Keratinocyte (primary cell): ENCODE measurements at regions not wholly inside any gene's neighbourhood (a gene's known extent, or its start where the extent isn't known, plus 50 kb on each side); places are given as distances from the start of the nearest gene placed in this dataset.

Experiments used
- DNase-seq: peaks from one replicate; pipeline ENCODE4 v3.0.0-alpha.2; 2011; ENCODE audit warnings: low read depth, missing footprints, low spot score
- FAIRE-seq: peaks from 2 replicates; lab custom pipeline; 2011; peaks lifted over from hg19 to GRCh38; lab: Jason Lieb, UNC
- H2AFZ ChIP-seq: 2 replicates; pipeline ENCODE4 v1.6.0; 2012; ENCODE audit warnings: low read length, control low read depth, inconsistent platforms; ENCODE audit not compliant: control insufficient read depth
- H3K27ac ChIP-seq: 2 replicates; pipeline ENCODE4 v1.5.1; 2011; ENCODE audit warnings: low read length; ENCODE audit not compliant: control insufficient read depth, insufficient read depth
- H3K27me3 ChIP-seq: 3 replicates; pipeline ENCODE4 v1.6.0; 2011; ENCODE audit warnings: low read length; ENCODE audit not compliant: control insufficient read depth, insufficient read depth; ENCODE audit errors: extremely low read depth
- H3K36me3 ChIP-seq, 2 experiments: 2 replicates in 1 of 2; 3 replicates in 1 of 2; pipeline ENCODE4 v1.5.1; 2011; ENCODE audit warnings: low read length in 2 of 2, mild to moderate bottlenecking in 1 of 2; ENCODE audit not compliant: control insufficient read depth in 2 of 2, insufficient read depth in 2 of 2; ENCODE audit errors: extremely low read depth in 1 of 2
- H3K4me1 ChIP-seq: 3 replicates; pipeline ENCODE4 v1.5.1; 2011; ENCODE audit warnings: low read length; ENCODE audit not compliant: control insufficient read depth, insufficient read depth; ENCODE audit errors: extremely low read depth
- H3K4me2 ChIP-seq: 3 replicates; pipeline ENCODE4 v1.6.0; 2011; ENCODE audit warnings: low read depth, low read length; ENCODE audit not compliant: control insufficient read depth, insufficient read depth; ENCODE audit errors: extremely low read depth
- H3K4me3 ChIP-seq, 3 experiments: fragments of 200-600 bp in 1 of 3; sonication (generic) in 1 of 3; 2 replicates in 2 of 3; 3 replicates in 1 of 3; pipeline ENCODE4 v1.5.1; 2011 to 2016; ENCODE audit warnings: low read length in 3 of 3, mild to moderate bottlenecking in 3 of 3, control low read depth in 2 of 3, inconsistent platforms in 1 of 3, low read depth in 1 of 3, mixed read lengths in 1 of 3, mixed run types in 1 of 3, moderate library complexity in 1 of 3; ENCODE audit not compliant: control insufficient read depth in 2 of 3, insufficient read depth in 2 of 3; ENCODE audit errors: extremely low read depth in 1 of 3
- H3K79me2 ChIP-seq: 2 replicates; pipeline ENCODE4 v1.6.0; 2012; ENCODE audit warnings: low read length; ENCODE audit not compliant: control insufficient read depth, insufficient read depth
- H3K9ac ChIP-seq: 3 replicates; pipeline ENCODE4 v1.6.0; 2011; ENCODE audit warnings: low read length; ENCODE audit not compliant: control insufficient read depth, insufficient read depth; ENCODE audit errors: extremely low read depth
- H3K9me1 ChIP-seq: 3 replicates; pipeline ENCODE4 v1.6.0; 2011; ENCODE audit warnings: low read length; ENCODE audit not compliant: control insufficient read depth, insufficient read depth; ENCODE audit errors: extremely low read depth
- H3K9me3 ChIP-seq: 2 replicates; pipeline ENCODE4 v1.5.1; 2012; ENCODE audit warnings: low read depth, low read length; ENCODE audit not compliant: control insufficient read depth
- H4K20me1 ChIP-seq: 3 replicates; pipeline ENCODE4 v1.6.0; 2011; ENCODE audit warnings: low read length; ENCODE audit not compliant: control insufficient read depth, insufficient read depth; ENCODE audit errors: extremely low read depth
- EZH2 ChIP-seq: IDR thresholded peaks from one replicate; pipeline ENCODE4 v1.6.1; 2012; ENCODE audit warnings: inconsistent platforms, mild to moderate bottlenecking, low read length, moderate library complexity
- dilution Hi-C: fragments of 300-500 bp; cut with MboI; formaldehyde crosslinking; loops from one replicate; pipeline ENCODE4 v1.7.0; 2020; ENCODE audit warnings: low sequenced_read_pairs; ENCODE audit not compliant: extremely low pct_ligation_motif_present
- TF ChIP-seq, protein P1 (sequence below), 3 experiments: IDR thresholded peaks in 1 of 3; conservative IDR thresholded peaks in 1 of 3; optimal IDR thresholded peaks in 1 of 3; 2 replicates in 2 of 3; 3 replicates in 1 of 3; pipeline versions ENCODE3 to v1.5.1; 2011; ENCODE audit warnings: low read length in 3 of 3, mild to moderate bottlenecking in 3 of 3, moderate library complexity in 2 of 3, control low read depth in 1 of 3, inconsistent platforms in 1 of 3; ENCODE audit not compliant: insufficient read depth in 2 of 3; ENCODE audit errors: extremely low read depth in 1 of 3

DNA sequence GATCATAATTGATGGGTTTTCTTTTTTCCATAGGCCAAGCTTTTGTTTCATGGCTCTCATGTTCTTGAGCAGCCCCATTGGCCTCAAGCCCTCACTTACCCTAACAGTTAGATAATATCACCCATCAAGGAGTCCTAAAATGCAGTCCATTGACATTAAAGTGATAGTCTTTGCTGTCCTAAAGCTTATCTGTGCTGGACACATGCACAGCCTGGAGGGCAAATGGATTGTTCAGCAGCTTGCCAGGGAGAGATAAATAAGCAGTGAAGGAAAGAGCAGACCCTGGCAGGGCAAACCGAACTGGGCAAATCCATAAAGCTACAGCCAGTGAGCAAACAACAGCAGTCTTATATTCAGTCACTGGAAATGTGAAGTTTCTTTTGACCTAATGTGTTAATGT lies 199.6 kb upstream of the MID1 start:
- dilution Hi-C loops, result no loop called here
- H3K27me3 ChIP-seq, result no peaks in the 10 kb centered on the region
- no peaks in the 10 kb centered on the region for H3K4me1 ChIP-seq
- no peak overlapping the region for H2AFZ ChIP-seq
- H3K9me1 ChIP-seq, result no peaks in the 10 kb centered on the region
- H3K36me3 ChIP-seq, result no peaks in the 10 kb centered on the region
- no peak for DNase-seq
- H3K9me3 ChIP-seq, result no peaks in the 10 kb centered on the region
- no peak overlapping the region for H3K27ac ChIP-seq
- no peaks in the 10 kb centered on the region for H4K20me1 ChIP-seq
- H3K79me2 ChIP-seq, result no peaks in the 10 kb centered on the region
- no peak overlapping the region for H3K9ac ChIP-seq
- FAIRE-seq, result no peak
- H3K4me3 ChIP-seq, result no peak overlapping the region
- TF ChIP-seq, protein P1, sequence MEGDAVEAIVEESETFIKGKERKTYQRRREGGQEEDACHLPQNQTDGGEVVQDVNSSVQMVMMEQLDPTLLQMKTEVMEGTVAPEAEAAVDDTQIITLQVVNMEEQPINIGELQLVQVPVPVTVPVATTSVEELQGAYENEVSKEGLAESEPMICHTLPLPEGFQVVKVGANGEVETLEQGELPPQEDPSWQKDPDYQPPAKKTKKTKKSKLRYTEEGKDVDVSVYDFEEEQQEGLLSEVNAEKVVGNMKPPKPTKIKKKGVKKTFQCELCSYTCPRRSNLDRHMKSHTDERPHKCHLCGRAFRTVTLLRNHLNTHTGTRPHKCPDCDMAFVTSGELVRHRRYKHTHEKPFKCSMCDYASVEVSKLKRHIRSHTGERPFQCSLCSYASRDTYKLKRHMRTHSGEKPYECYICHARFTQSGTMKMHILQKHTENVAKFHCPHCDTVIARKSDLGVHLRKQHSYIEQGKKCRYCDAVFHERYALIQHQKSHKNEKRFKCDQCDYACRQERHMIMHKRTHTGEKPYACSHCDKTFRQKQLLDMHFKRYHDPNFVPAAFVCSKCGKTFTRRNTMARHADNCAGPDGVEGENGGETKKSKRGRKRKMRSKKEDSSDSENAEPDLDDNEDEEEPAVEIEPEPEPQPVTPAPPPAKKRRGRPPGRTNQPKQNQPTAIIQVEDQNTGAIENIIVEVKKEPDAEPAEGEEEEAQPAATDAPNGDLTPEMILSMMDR (optimal IDR thresholded peaks at IDR 0.05 in 1 of 3, IDR thresholded peaks at IDR 0.05 in 1 of 3, conservative IDR thresholded peaks at IDR 0.05 in 1 of 3; ENCODE audit: extremely low read depth in 1 of 3, insufficient read depth in 2 of 3, low read length in 3 of 3), result no peak
- TF ChIP-seq EZH2, result no peak
- H3K4me2 ChIP-seq, result no peak overlapping the region

DNA sequence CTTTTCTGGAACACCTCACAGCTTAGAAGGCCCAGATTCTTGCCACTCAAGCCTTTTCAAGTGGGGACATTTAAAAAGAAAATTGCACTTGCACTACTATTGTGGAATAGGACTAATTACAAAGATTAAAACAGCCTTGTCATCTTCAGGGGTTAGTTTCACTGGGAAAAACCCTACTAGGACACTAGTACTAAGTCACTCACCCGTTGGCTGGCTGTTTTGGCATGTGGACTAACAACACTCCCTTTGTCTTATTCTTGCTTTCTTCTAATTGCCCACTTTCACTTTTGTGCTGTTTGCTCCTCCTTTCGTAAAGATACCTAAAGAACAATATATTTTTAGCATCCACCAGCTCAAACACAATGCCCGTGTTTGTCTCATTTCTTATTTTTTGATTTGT lies 200.9 kb upstream of the MID1 start:
- FAIRE-seq (no peak), DNase-seq (no peak)
- dilution Hi-C loops, result no loop called here

More for the DNA sequence above, 200.9 kb upstream of the MID1 start:
- Histone ChIP-seq H3K9ac (no peak overlapping the region), H3K9me3 (no peaks in the 10 kb centered on the region), H3K4me1 (no peaks in the 10 kb centered on the region), H3K4me2 (no peak overlapping the region), H3K4me3 (no peak overlapping the region), H2AFZ (no peak overlapping the region), H3K79me2 (no peaks in the 10 kb centered on the region), H3K9me1 (no peaks in the 10 kb centered on the region), H4K20me1 (no peaks in the 10 kb centered on the region), H3K36me3 (no peaks in the 10 kb centered on the region), H3K27ac (no peak overlapping the region), H3K27me3 (no peaks in the 10 kb centered on the region)
- TF ChIP-seq EZH2, result no peak
- TF ChIP-seq, protein P1 (optimal IDR thresholded peaks at IDR 0.05 in 1 of 3, IDR thresholded peaks at IDR 0.05 in 1 of 3, conservative IDR thresholded peaks at IDR 0.05 in 1 of 3; ENCODE audit: extremely low read depth in 1 of 3, insufficient read depth in 2 of 3, low read length in 3 of 3), result no peak
